ENCODE measurements at regions not wholly inside any gene's neighbourhood (a gene's known extent, or its start where the extent isn't known, plus 50 kb on each side); places are given as distances from the start of the nearest gene placed in this dataset.
"Not testable (repeated sequence)": the region's sequence is repeated elsewhere in the genome, so short reads cannot be mapped to it uniquely, and the experiment has no call there.

DNA sequence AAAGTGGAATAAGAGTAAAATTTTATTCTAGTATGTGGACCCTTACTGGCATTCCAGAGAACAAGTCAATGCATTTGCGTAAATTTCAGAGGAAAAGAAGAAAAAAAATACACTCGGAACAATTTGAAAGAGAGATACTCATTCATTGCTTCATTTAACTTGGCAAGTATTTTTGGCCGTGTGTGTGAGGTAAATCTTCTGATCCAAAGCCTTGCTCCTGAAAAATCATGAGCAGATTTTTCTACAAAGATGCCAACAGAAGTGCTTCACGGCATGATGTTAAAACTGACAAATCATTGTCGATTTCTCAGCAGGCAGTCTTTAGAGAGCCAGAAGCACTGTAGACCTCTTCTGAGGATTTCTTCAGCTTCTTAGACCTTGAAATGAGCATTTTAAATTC, 194.0 kb downstream of the COX18 start:
- DNase-seq (ENCODE audit: low read depth), result no peak

GRCh38 chr4:72875138-72875537, 194.4 kb downstream of the COX18 start:
- no peak for DNase-seq (ENCODE audit: low read depth)

- DNase-seq (ENCODE audit: low read depth), result no peak
Measured at GRCh38 chr4:72864898-72865297, 204.6 kb downstream of the COX18 start.

DNA sequence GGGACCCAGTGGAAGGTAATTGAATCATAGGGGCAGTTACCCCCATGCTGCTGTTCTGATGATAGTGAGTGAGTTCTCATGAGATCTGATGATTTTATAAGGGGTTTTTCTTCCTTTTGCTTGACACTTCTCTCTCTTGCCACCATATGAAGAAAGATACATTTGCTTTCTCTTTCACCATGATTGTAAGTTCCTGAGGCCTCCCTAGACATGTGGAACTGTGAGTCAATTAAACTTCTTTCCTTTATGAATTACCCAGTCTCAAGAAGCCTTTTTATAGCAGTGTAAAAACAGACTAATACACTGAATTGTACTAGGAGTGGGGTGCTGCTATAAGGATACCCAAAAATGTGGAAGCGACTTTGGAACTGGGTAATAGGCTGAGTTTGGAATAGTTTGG, 205.2 kb downstream of the COX18 start:
- not testable (repeated sequence) for DNase-seq (ENCODE audit: low read depth)

DNA sequence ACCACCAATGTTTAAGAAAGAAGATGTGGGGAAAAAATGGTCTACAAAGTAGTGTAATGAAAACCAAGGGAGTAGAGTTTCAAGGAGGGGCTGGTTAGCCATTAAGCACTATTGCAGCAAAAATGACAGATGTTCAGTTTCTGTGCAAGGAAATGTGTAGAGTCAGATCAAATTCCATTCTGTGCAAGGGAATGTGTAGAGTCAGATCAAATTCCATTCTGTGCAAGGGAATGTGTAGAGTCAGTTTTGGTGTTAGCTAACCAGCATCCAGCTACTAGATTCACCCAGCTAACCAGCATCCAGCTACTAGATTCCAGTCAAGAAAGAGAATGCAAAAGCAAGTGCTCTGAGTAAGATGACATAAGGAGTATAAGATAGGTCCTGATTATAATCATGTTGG, 208.8 kb downstream of the COX18 start:
- DNase-seq (ENCODE audit: low read depth), result no peak

- no peak for DNase-seq (ENCODE audit: low read depth)
Measured at GRCh38 chr4:72858328-72858727, 211.2 kb downstream of the COX18 start.

DNA sequence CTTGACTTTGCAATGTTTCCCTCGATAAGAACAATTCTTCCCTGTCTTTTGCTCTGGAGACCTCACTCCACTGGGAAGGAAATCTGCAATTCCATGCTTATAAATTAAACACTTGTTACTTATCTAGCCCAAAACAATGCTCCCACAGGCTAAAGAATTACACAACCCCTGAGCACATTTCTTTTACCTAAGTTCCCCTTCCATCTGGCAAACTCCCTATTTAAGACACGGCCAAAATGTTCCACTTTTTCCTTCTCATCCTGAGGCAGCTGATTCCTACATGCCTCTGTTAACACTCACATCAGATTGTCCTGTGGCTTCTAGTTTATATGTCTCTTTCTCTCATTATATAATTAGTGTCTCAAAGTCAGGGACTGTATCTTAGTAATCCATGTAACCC, 211.7 kb downstream of the COX18 start:
- DNase-seq (ENCODE audit: low read depth), result no peak

DNA sequence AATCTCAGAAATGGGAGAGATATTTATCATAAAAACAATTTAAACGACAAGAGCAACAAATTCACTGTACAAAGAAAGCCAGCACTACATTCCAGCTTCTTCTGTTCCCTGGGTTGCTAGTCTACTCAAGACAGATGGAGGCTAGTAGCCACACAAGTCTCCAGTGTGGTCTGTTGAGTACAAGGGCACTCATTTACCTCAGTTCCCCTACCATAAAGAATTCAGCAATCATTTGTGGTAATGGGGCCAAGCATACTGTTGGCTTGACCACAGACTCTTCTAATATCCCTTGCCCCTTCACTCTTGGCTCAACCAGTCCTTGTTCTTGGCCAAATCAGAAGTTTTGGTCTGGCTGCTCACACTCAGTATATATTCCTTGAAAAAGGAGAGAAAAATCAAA, 212.3 kb downstream of the COX18 start:
- DNase-seq (ENCODE audit: low read depth), result no peak

DNA sequence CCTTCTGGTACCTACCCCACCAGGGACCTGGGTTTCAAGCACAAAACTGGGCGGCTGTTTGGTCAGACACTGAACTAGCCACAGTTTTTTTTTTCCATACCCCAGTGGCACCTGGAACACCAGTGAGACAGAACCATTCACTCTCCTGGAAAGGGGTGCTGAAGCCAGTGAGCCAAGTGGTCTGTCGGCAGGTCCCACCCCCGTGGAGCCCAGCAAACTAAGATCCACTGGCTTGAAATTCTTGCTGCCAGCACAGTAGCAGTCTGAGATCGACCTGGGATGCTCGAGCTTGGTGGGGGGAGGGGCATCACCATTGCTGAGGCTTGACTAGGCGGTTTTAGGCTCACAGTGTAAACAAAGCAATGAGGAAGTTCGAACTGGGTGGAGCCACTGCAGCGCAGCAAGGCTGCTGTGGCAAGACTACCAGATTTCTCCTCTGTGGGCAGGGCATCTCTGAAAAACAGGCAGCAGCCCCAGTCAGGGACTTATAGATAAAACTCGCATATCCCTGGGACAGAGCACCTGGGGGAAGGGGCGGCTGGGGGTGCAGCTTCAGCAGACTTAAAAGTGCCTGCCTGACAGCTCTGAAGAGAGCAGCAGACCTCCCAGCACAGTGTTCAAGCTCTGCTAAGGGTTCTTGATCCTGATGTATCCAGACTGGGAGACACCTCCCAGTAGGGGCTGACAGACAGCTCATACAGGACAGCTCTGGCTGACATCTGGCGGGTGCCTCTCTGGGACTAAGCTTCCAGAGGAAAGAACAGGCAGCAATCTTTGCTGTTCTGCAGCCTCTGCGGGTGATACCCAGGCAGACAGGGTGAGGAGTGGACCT, 223.0 kb downstream of the COX18 start:
- DNase-seq (ENCODE audit: low read depth), result no peak

DNA sequence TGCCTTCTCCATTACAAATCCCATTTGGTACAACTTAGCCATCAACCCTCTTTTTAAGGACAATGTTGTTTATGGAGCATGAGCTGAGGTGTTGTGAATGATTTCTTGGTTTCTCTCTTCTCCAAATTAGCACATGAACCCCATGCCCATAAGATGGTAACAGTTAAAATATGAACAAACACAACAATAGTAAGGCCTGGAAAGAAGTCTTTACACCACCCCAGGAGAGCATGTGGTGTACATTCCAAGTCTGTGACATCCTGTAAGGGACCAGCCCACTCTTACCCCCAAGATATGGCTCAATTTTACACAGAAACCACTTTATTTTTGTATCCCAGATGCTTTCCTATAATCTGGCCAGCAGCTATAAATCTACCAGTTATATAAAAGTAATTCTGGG, 226.1 kb downstream of the COX18 start:
- DNase-seq (ENCODE audit: low read depth), result no peak

DNA sequence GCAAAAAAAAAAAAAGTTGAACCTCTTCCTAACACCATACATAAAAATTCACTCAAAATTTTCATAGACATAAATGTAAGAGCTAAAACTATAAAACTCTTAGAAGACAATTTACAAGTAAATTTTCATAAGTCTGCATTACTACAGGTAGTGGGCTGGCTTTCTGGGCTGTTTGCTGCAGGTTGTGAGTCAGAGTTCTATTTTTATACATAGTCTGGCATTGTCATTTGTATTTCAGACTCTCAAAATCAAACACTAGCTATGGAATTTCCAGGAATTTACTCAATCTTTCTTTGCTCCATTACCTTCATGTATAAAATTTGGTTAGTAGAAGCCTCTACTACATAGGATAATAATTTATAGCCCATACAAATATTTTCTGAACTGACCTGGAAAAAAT, 227.2 kb downstream of the COX18 start:
- no peak for DNase-seq (ENCODE audit: low read depth)

GRCh38 chr4:72840166-72840565, 229.3 kb downstream of the COX18 start:
- not testable (repeated sequence) for DNase-seq (ENCODE audit: low read depth)

- no peak for DNase-seq (ENCODE audit: low read depth)
Measured at GRCh38 chr4:72828864-72829263, 240.7 kb downstream of the COX18 start.

DNA sequence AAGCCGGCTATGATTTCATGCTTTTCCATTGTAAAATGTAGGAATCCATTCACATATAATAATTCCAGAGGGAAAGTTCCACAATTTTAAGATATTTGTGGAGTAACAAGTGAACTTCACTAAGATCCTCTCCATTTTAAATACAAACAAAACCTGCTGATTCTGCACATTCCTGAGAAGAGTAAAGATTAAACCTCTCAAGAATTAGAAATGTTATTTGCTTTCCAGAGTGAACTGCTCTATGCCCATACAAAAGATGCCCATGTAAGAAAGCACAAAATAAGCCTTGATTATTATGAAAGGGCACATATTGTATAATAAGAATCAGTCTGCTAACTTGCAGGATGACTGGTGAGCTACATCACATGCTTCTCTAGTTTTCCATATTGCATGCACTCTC, 241.5 kb downstream of the COX18 start:
- no peak for DNase-seq (ENCODE audit: low read depth)

DNA sequence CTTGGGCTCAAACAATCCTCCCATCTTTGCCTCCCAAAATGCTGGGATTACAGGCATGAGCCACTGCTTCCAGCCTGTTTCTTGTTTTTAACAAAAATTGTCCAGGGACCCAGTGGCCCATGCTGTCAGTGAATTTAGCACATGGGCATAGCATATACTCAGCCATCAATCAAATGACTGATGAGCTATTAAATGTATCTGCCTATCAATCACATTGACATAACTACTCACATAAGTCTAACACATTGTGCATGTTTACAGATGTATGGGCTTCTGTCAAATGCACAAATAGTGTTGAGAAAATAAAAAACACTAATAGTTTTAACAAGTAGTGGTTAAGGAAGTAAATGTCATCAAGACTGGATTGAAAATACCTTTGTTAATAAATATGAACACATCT, 249.4 kb downstream of the COX18 start:
- no peak for DNase-seq (ENCODE audit: low read depth)

DNA sequence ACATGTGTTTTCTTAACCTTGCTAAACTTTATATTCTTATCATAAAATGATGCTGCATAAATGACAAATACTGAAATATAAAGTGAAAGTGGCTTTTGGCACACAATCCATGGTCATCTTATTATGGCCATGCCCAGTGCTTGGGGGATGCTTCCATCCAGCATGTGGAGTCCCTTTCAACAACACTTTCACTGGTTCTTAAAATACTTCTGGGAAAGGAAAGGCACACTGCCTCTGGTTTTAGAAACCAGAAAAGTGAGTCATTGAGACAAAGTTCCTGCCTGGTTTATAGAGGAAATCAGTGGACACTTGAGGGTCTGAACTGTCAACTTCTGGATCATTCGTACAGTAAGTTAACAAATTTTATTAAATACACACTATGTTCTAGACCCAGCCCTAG, 248.0 kb upstream of the ADAMTS3 start:
- no peak for DNase-seq (ENCODE audit: low read depth)

DNA sequence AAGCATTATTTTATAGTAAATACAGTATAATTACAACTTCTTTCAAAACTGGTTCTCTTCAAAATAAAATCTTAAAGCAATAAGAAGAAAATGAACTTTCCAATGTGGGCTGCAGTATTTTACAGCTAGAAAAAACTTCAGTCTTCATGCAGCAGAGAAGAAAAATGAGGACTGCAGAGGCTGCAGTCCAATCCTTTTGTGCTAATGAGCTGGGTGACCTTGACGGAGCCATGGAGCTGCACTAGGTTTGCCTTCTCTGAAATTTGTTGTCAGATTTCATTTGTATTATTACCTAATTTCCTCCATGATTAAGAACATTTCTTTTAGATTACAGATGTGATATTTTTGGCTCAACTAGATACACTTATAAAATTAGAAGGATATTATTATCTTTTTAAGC, 245.2 kb upstream of the ADAMTS3 start:
- DNase-seq (ENCODE audit: low read depth), result no peak

- no peak for DNase-seq (ENCODE audit: low read depth)
Measured at GRCh38 chr4:72809208-72809607, 240.2 kb upstream of the ADAMTS3 start.

- no peak for DNase-seq (ENCODE audit: low read depth)
Measured at GRCh38 chr4:72805284-72805683, 236.3 kb upstream of the ADAMTS3 start.

DNA sequence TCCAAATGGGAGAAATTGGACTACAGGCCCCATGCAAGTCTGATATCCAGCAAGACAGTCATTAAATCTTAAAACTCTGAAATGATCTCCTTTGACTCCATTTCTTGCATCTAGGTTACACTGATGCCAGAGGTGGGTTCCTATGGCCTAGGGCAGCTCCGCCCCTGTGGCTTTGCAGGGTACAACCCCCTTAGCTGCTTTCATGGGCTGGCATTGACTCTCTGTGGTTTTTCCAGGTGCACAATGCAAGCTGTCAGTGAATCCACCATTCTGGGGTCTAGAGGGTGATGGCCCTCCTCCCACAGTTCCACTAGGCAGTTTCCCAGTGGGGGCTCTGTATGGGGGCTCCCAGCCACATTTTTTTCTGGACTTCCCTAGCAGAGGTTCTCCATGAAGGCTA, 228.5 kb upstream of the ADAMTS3 start:
- DNase-seq (ENCODE audit: low read depth), result no peak

- DNase-seq (ENCODE audit: low read depth), result no peak
Measured at GRCh38 chr4:72791054-72791453, 222.0 kb upstream of the ADAMTS3 start.

- no peak for DNase-seq (ENCODE audit: low read depth)
Measured at GRCh38 chr4:72786401-72786990, 217.5 kb upstream of the ADAMTS3 start.

GRCh38 chr4:72779241-72779640, 210.2 kb upstream of the ADAMTS3 start:
- DNase-seq (ENCODE audit: low read depth), result no peak

DNA sequence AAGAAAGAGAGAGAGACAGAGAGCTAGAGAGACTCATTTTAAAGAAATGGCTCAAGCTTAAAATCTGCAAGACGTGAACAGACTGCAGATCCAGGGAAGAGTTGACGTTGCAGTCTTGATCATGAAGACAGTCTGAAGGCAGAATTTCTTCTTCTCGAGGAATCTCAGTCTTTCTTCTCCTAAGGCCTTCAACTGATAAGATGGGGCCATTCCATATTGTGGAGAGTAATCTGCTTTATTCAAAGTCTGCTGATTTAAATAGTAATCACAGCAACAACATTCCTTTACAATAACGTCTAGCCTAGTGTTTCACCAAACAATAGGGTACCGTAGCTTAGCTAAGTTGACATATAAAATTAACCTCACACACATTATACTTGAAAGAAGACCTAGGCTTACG, 208.4 kb upstream of the ADAMTS3 start:
- no peak for DNase-seq (ENCODE audit: low read depth)

All from T follicular helper cell (primary cell).